Mesendoderm (in vitro differentiated cells): ENCODE measurements at regions not wholly inside any gene's neighbourhood (a gene's known extent, or its start where the extent isn't known, plus 50 kb on each side); places are given as distances from the start of the nearest gene placed in this dataset.

ENCODE experiments used
- DNase-seq: peaks from one replicate; pipeline ENCODE4 v3.0.0; 2013
- H2AK5ac ChIP-seq: 2 replicates; pipeline ENCODE4 v1.6.1; 2013; ENCODE audit warnings: low read length, inconsistent platforms
- H2BK120ac ChIP-seq: 2 replicates; pipeline ENCODE4 v1.6.1; 2013; ENCODE audit warnings: low read depth, mild to moderate bottlenecking, low read length, moderate library complexity, mixed read lengths
- H2BK15ac ChIP-seq: replicated peaks from 2 replicates; pipeline ENCODE4 v1.6.1; 2013; ENCODE audit warnings: low read depth, mild to moderate bottlenecking, moderate library complexity
- H2BK5ac ChIP-seq: 2 replicates; pipeline ENCODE4 v1.6.1; 2013; ENCODE audit warnings: low read length, inconsistent platforms
- H3K18ac ChIP-seq: 2 replicates; pipeline ENCODE4 v1.6.1; 2013; ENCODE audit warnings: mild to moderate bottlenecking, low read length, mixed read lengths
- H3K23ac ChIP-seq: one replicate; pipeline ENCODE4 v1.6.1; 2013; ENCODE audit warnings: low read length
- H3K27ac ChIP-seq: 2 replicates; pipeline ENCODE4 v1.5.1; 2013; ENCODE audit warnings: low read depth, mild to moderate bottlenecking, inconsistent platforms, low read length, moderate library complexity
- H3K27me3 ChIP-seq: 2 replicates; pipeline ENCODE4 v1.6.1; 2013; ENCODE audit warnings: low read length, control low read depth, mild to moderate bottlenecking, inconsistent platforms; ENCODE audit not compliant: insufficient read depth, poor library complexity
- H3K36me3 ChIP-seq: 2 replicates; pipeline ENCODE4 v1.6.1; 2013; ENCODE audit warnings: low read length, inconsistent platforms; ENCODE audit not compliant: control insufficient read depth, insufficient read depth
- H3K4ac ChIP-seq: one replicate; pipeline ENCODE4 v1.6.1; 2013; ENCODE audit warnings: low read depth, mild to moderate bottlenecking, low read length, moderate library complexity
- H3K4me1 ChIP-seq: 2 replicates; pipeline ENCODE4 v1.6.1; 2013; ENCODE audit warnings: low read depth, low read length, inconsistent platforms; ENCODE audit not compliant: control insufficient read depth
- H3K4me2 ChIP-seq: 2 replicates; pipeline ENCODE4 v1.6.1; 2013; ENCODE audit warnings: low read length
- H3K4me3 ChIP-seq: 2 replicates; pipeline ENCODE4 v1.5.1; 2013; ENCODE audit warnings: mild to moderate bottlenecking, low read length
- H3K56ac ChIP-seq: one replicate; pipeline ENCODE4 v1.6.1; 2013; ENCODE audit warnings: low read length
- H3K79me1 ChIP-seq: 2 replicates; pipeline ENCODE4 v1.6.1; 2013; ENCODE audit warnings: low read length, inconsistent platforms
- H3K79me2 ChIP-seq: 2 replicates; pipeline ENCODE4 v1.6.1; 2013; ENCODE audit warnings: mild to moderate bottlenecking, low read length; ENCODE audit not compliant: control insufficient read depth, insufficient read depth
- H3K9ac ChIP-seq: 2 replicates; pipeline ENCODE4 v1.6.1; 2013; ENCODE audit warnings: low read length, inconsistent platforms
- H4K5ac ChIP-seq: one replicate; pipeline ENCODE4 v1.6.1; 2013; ENCODE audit warnings: low read length
- H4K8ac ChIP-seq: one replicate; pipeline ENCODE4 v1.6.1; 2013; ENCODE audit warnings: low read depth, mild to moderate bottlenecking, control low read depth, low read length, moderate library complexity
- WGBS: extraction: QIAGEN DNeasy Blood & Tissue Kit; methylation state at CpG from one replicate; pipeline ENCODE4 v1.1.7; 2013; ENCODE audit warnings: low lambda C conversion rate, missing lambda C conversion rate; ENCODE audit not compliant: insufficient coverage; ENCODE audit errors: extremely low coverage; 5-methylcytosine and 5-hydroxymethylcytosine counted together

DNA sequence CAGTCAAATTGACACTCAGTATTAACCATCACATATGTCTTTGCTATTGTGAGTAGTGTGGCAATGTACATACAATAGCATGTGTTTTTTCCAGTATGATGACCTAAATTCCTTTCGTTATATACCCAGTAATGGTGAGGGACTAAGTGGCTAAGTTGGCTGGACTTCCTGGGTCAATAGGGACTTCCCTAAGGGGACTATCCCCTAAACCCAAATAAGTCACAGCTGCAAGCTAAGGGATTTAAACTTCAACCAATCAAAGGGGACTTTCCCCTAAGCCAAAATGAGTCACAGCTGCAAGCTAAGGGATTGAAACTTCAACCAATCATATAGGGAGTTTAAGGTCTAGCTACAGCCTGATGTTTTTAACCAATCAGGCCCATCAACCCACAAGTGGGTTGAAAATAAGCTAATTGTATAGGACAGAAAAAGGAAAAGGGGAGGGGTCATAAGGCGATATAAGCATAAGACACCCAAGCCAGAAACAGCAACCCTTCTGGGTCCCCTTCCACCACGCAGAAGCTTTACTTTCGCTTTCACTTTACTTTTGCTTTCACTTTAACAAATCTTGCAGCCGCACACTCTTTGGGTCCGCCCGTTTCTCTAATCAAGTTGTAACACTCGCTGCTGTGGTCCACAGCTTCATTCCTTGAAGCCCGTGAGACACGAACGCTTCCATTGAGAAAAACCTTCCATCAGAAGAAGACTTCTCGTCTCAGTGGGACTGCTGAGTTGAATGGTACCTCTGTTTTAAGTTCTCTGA is 404.4 kb downstream of the FLRT2 start:
- Histone ChIP-seq H3K36me3 (no peaks in the 10 kb centered on the region), H3K4me3 (no peak overlapping the region), H3K27ac (no peak overlapping the region), H3K4me2 (no peak overlapping the region), H4K5ac (no peak overlapping the region), H2BK15ac (no peak overlapping the region), H2AK5ac (no peak overlapping the region), H4K8ac (no peak overlapping the region), H3K4ac (no peak overlapping the region), H3K18ac (no peak overlapping the region), H3K23ac (no peak overlapping the region), H3K79me2 (no peaks in the 10 kb centered on the region), H3K79me1 (no peaks in the 10 kb centered on the region), H3K4me1 (no peaks in the 10 kb centered on the region), H2BK120ac (no peak overlapping the region), H3K56ac (no peak overlapping the region), H3K9ac (no peak overlapping the region), H2BK5ac (no peak overlapping the region), H3K27me3 (no peaks in the 10 kb centered on the region)
- whole genome bisulfite sequencing, result no CpG with 5 or more reads among the region's 12 CpGs
- DNase-seq, result no peak

DNA sequence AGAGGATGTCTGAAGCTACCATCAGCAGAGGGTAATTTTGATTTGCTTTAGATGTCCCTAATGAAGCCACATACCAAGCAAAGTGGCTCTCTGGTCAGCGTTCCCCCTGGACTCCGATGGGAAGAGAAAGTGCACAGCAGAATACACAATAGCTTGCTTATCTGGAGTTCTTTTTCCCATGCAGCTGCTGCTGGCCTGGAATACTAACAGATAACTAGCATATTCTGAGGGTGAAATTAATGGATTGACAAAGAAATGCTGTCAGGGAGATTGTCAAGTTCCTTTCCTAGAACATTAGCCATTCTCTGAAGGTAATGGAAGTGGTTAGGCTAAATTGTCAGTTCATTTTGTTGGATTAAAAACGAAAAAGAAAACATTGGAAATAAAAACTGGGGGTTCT is 391.3 kb downstream of the FLRT2 start:
- Histone ChIP-seq H3K27ac (no peak overlapping the region), H3K18ac (no peak overlapping the region), H3K79me1 (no peaks in the 10 kb centered on the region), H4K5ac (no peak overlapping the region), H3K23ac (no peak overlapping the region), H3K27me3 (no peaks in the 10 kb centered on the region), H4K8ac (no peak overlapping the region), H2AK5ac (no peak overlapping the region), H2BK120ac (no peak overlapping the region), H2BK15ac (no peak overlapping the region), H3K4ac (no peak overlapping the region), H3K4me2 (no peak overlapping the region), H3K4me1 (no peaks in the 10 kb centered on the region), H3K9ac (no peak overlapping the region), H3K79me2 (no peaks in the 10 kb centered on the region), H3K36me3 (no peaks in the 10 kb centered on the region), H3K56ac (no peak overlapping the region), H2BK5ac (no peak overlapping the region), H3K4me3 (no peak overlapping the region)
- no peak for DNase-seq
- WGBS, result no CpG with 5 or more reads among the region's 3 CpGs

DNA sequence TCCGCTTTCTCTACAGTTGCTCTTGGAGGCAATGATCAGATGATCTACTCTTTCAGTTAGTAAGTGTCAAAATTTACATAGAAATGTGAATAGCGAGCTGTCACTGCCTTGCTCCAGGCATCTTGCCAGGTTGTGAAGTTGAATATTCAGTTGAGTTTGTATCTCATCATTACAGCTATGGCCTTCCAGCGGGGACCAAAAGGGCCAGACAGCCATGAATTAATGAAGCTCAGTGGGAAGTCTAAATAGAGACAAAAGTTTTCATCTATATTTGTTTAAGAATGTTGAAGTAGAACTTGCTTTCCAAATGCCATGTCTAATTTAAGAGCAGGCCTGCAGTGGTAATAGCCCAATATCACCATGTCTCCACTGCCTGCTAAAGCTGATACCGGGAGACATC is 387.8 kb downstream of the FLRT2 start:
- Histone ChIP-seq H2BK15ac (no peak overlapping the region), H3K23ac (no peak overlapping the region), H3K79me1 (no peaks in the 10 kb centered on the region), H4K8ac (no peak overlapping the region), H4K5ac (no peak overlapping the region), H3K9ac (no peak overlapping the region), H3K18ac (no peak overlapping the region), H3K56ac (no peak overlapping the region), H3K4me3 (no peak overlapping the region), H2BK120ac (no peak overlapping the region), H3K27me3 (no peaks in the 10 kb centered on the region), H3K4me2 (no peak overlapping the region), H3K79me2 (no peaks in the 10 kb centered on the region), H3K4ac (no peak overlapping the region), H3K27ac (no peak overlapping the region), H2BK5ac (no peak overlapping the region), H3K4me1 (no peaks in the 10 kb centered on the region), H2AK5ac (no peak overlapping the region), H3K36me3 (no peaks in the 10 kb centered on the region)
- no peak for DNase-seq
- no CpG with 5 or more reads among the region's 4 CpGs for WGBS

DNA sequence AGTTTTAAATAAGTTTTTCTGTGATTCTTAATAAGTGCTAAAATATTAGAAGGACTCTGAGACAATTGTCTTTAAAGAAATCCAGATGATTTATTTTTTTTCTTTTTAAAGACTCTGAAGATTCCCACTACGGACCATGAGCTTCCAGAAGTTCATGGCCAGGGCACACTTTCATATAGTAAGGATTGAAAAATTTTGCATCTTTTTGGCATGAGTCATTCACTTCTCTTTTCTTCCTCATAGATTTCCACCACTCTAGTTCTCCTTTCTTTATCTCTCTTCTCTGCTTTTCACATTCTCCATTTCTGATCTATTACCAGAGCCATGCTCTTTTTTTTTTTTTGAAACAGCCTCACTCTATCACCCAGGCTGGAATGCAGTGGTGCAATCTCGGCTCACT is 385.8 kb downstream of the FLRT2 start:
- no peaks in the 10 kb centered on the region for H3K79me1 ChIP-seq
- H3K36me3 ChIP-seq, result no peaks in the 10 kb centered on the region
- no peak overlapping the region for H3K4me3 ChIP-seq
- no peak overlapping the region for H3K27ac ChIP-seq
- no peaks in the 10 kb centered on the region for H3K79me2 ChIP-seq
- DNase-seq, result no peak
- H2BK120ac ChIP-seq, result no peak overlapping the region
- H2AK5ac ChIP-seq, result no peak overlapping the region
- no peak overlapping the region for H3K9ac ChIP-seq
- H4K8ac ChIP-seq, result no peak overlapping the region
- no peak overlapping the region for H3K56ac ChIP-seq
- H2BK5ac ChIP-seq, result no peak overlapping the region
- H3K4me1 ChIP-seq, result no peaks in the 10 kb centered on the region
- H4K5ac ChIP-seq, result no peak overlapping the region
- H3K23ac ChIP-seq, result no peak overlapping the region
- no peak overlapping the region for H3K18ac ChIP-seq
- H3K4me2 ChIP-seq, result no peak overlapping the region
- no peak overlapping the region for H2BK15ac ChIP-seq
- H3K27me3 ChIP-seq, result no peaks in the 10 kb centered on the region
- no CpG with 5 or more reads among the region's 2 CpGs for WGBS
- no peak overlapping the region for H3K4ac ChIP-seq

DNA sequence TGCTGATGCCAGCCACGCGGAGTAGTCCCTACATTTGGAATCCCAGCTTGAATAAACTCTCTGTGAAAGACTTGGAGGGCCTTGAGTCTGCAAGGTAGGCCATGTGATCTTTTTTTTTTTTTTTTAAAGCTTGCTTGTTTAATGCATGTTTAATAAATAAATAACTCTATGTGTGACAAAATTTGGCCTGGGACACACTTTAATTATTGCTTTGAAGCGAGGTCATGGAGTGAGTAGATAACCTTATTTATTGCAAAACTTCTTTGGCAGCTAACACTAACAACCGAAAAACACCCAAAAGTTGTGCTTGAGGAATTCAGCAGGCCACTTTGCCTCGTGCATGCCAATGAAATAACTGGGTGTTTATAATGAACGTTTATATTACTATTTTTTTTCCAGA is 382.2 kb downstream of the FLRT2 start:
- H3K27me3 ChIP-seq, result no peaks in the 10 kb centered on the region
- no peaks in the 10 kb centered on the region for H3K79me1 ChIP-seq
- no peak overlapping the region for H3K4ac ChIP-seq
- no peaks in the 10 kb centered on the region for H3K4me1 ChIP-seq
- no peak overlapping the region for H2BK15ac ChIP-seq
- WGBS, result no CpG with 5 or more reads among the region's 6 CpGs
- no peak overlapping the region for H3K27ac ChIP-seq
- H3K4me3 ChIP-seq, result no peak overlapping the region
- no peak overlapping the region for H3K9ac ChIP-seq
- H3K4me2 ChIP-seq, result no peak overlapping the region
- H3K36me3 ChIP-seq, result no peaks in the 10 kb centered on the region
- H3K23ac ChIP-seq, result no peak overlapping the region
- H4K8ac ChIP-seq, result no peak overlapping the region
- H4K5ac ChIP-seq, result no peak overlapping the region
- no peak for DNase-seq
- no peak overlapping the region for H3K56ac ChIP-seq
- peak overlapping the region; percentile 38 for H2BK120ac ChIP-seq
- no peaks in the 10 kb centered on the region for H3K79me2 ChIP-seq
- no peak overlapping the region for H2AK5ac ChIP-seq
- no peak overlapping the region for H3K18ac ChIP-seq
- no peak overlapping the region for H2BK5ac ChIP-seq

DNA sequence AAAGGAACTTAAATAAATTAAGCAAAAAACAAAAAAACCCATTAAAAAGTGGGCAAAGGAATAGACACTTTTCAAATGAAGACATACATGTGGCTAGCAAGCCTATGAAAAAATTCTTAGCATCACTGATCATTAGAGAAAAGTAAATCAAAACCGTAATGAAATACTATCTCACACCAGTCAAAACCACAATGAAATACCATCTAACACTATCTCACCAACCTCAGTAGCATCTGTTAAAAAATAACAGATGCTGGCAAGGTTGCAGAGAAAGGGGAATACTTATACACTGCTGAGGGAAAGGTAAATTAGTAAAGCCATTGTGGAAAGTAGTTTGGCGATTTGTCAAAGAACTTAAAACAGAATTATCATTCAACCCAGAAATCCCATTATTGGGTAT is 381.1 kb downstream of the FLRT2 start:
- no peak overlapping the region for H3K9ac ChIP-seq
- no CpG with 5 or more reads among the region's 2 CpGs for WGBS
- no peaks in the 10 kb centered on the region for H3K36me3 ChIP-seq
- H3K4ac ChIP-seq, result no peak overlapping the region
- no peak overlapping the region for H2BK5ac ChIP-seq
- no peak overlapping the region for H3K27ac ChIP-seq
- no peak overlapping the region for H2BK120ac ChIP-seq
- H3K23ac ChIP-seq, result no peak overlapping the region
- no peak for DNase-seq
- no peaks in the 10 kb centered on the region for H3K79me2 ChIP-seq
- H3K4me3 ChIP-seq, result no peak overlapping the region
- H3K18ac ChIP-seq, result no peak overlapping the region
- H2BK15ac ChIP-seq, result no peak overlapping the region
- H4K8ac ChIP-seq, result no peak overlapping the region
- H3K4me2 ChIP-seq, result no peak overlapping the region
- H3K27me3 ChIP-seq, result no peaks in the 10 kb centered on the region
- H3K4me1 ChIP-seq, result no peaks in the 10 kb centered on the region
- no peak overlapping the region for H4K5ac ChIP-seq
- no peak overlapping the region for H3K56ac ChIP-seq
- H2AK5ac ChIP-seq, result no peak overlapping the region
- no peaks in the 10 kb centered on the region for H3K79me1 ChIP-seq
